ENCODE measurements at regions not wholly inside any gene's neighbourhood (a gene's known extent, or its start where the extent isn't known, plus 50 kb on each side); places are given as distances from the start of the nearest gene placed in this dataset.

- no peak for DNase-seq
Measured at GRCh38 chr4:108398316-108398715, 222.1 kb upstream of the RPL34 start.

- no peak for DNase-seq
Measured at GRCh38 chr4:108397850-108398249, 222.5 kb upstream of the RPL34 start.

GRCh38 chr4:108396900-108397497 is 223.4 kb upstream of the RPL34 start:
- no peak for DNase-seq

- DNase-seq: no peak
Measured at GRCh38 chr4:108395786-108396185, 224.6 kb upstream of the RPL34 start.

- DNase-seq: no peak
Measured at GRCh38 chr4:108393890-108394472, 225.2 kb upstream of the LEF1 start.

- no peak for DNase-seq
Measured at GRCh38 chr4:108391701-108392455, 223.1 kb upstream of the LEF1 start.

GRCh38 chr4:108385076-108385475 is 216.3 kb upstream of the LEF1 start:
- no peak for DNase-seq

GRCh38 chr4:108384544-108384943 is 215.8 kb upstream of the LEF1 start:
- DNase-seq: no peak

- no peak for DNase-seq
Measured at GRCh38 chr4:108383157-108383556, 214.4 kb upstream of the LEF1 start.

- no peak for DNase-seq
Measured at GRCh38 chr4:108382751-108383150, 214.0 kb upstream of the LEF1 start.

- DNase-seq: no peak
Measured at GRCh38 chr4:108378164-108378563, 209.4 kb upstream of the LEF1 start.

GRCh38 chr4:108377021-108377420 is 208.3 kb upstream of the LEF1 start:
- no peak for DNase-seq

- no peak for DNase-seq
Measured at GRCh38 chr4:108375434-108375833, 206.7 kb upstream of the LEF1 start.

- no peak for DNase-seq
Measured at GRCh38 chr4:108372681-108373080, 203.9 kb upstream of the LEF1 start.

- no peak for DNase-seq
Measured at GRCh38 chr4:108371282-108371681, 202.6 kb upstream of the LEF1 start.

- peak; percentile 55 for DNase-seq
Measured at GRCh38 chr4:108370291-108371141, 201.8 kb upstream of the LEF1 start.

GRCh38 chr4:108369035-108369655 is 200.4 kb upstream of the LEF1 start:
- no peak for DNase-seq

GRCh38 chr4:108367751-108368150 is 199.0 kb upstream of the LEF1 start:
- DNase-seq: no peak

GRCh38 chr4:108366716-108367115 is 198.0 kb upstream of the LEF1 start:
- DNase-seq: no peak

- no peak for DNase-seq
Measured at GRCh38 chr4:108365551-108365950, 196.8 kb upstream of the LEF1 start.

GRCh38 chr4:108361886-108362285 is 193.2 kb upstream of the LEF1 start:
- DNase-seq: no peak

GRCh38 chr4:108361446-108361820 is 192.7 kb upstream of the LEF1 start:
- DNase-seq: no peak

Data from stimulated activated CD4-positive, alpha-beta T cell treated with anti-CD3 and anti-CD28 coated beads, Interleukin-4, amount 100 ng/mL, for 1 hour (primary cell).